HG02885 (cell line): ENCODE measurements at regions not wholly inside any gene's neighbourhood (a gene's known extent, or its start where the extent isn't known, plus 50 kb on each side); places are given as distances from the start of the nearest gene placed in this dataset.

Experiments
- ATAC-seq: cut with Tn5 transposase; IDR thresholded peaks from one replicate; pipeline ENCODE4 v1.9.1; 2021; ENCODE audit warnings: mild to moderate bottlenecking; ENCODE audit not compliant: unreplicated experiment, poor library complexity

GRCh38 chr2:145017149-145017548 lies 497.2 kb upstream of the ZEB2 start:
- ATAC-seq = no peak

GRCh38 chr2:145016711-145017110 lies 496.8 kb upstream of the ZEB2 start:
- no peak for ATAC-seq

- no peak for ATAC-seq
Observed at GRCh38 chr2:145015561-145015960, 495.6 kb upstream of the ZEB2 start.

- no peak for ATAC-seq
Observed at GRCh38 chr2:145012806-145013205, 492.9 kb upstream of the ZEB2 start.

- no peak for ATAC-seq
Observed at GRCh38 chr2:145012214-145012670, 492.3 kb upstream of the ZEB2 start.

- ATAC-seq = no peak
Observed at GRCh38 chr2:145010635-145011034, 490.7 kb upstream of the ZEB2 start.

GRCh38 chr2:145007960-145008263 lies 488.0 kb upstream of the ZEB2 start:
- ATAC-seq = no peak

GRCh38 chr2:145007093-145007959 lies 487.4 kb upstream of the ZEB2 start:
- ATAC-seq = no peak

- no peak for ATAC-seq
Observed at GRCh38 chr2:145002624-145003023, 482.7 kb upstream of the ZEB2 start.

- no peak for ATAC-seq
Observed at GRCh38 chr2:145000376-145000775, 480.5 kb upstream of the ZEB2 start.

GRCh38 chr2:144999936-145000335 lies 480.0 kb upstream of the ZEB2 start:
- no peak for ATAC-seq

GRCh38 chr2:144999071-144999875 lies 479.4 kb upstream of the ZEB2 start:
- no peak for ATAC-seq

- ATAC-seq = no peak
Observed at GRCh38 chr2:144998435-144998834, 478.5 kb upstream of the ZEB2 start.

GRCh38 chr2:144996225-144996795 lies 476.4 kb upstream of the ZEB2 start:
- ATAC-seq = no peak

GRCh38 chr2:144995482-144995881 lies 475.6 kb upstream of the ZEB2 start:
- ATAC-seq = no peak

GRCh38 chr2:144990661-144991060 lies 470.7 kb upstream of the ZEB2 start:
- no peak for ATAC-seq

- no peak for ATAC-seq
Observed at GRCh38 chr2:144989579-144990270, 469.8 kb upstream of the ZEB2 start.

GRCh38 chr2:144988591-144988990 lies 468.7 kb upstream of the ZEB2 start:
- ATAC-seq = no peak

- ATAC-seq = no peak
Observed at GRCh38 chr2:144986691-144987090, 466.8 kb upstream of the ZEB2 start.

- ATAC-seq = no peak
Observed at GRCh38 chr2:144984038-144984437, 464.1 kb upstream of the ZEB2 start.

- no peak for ATAC-seq
Observed at GRCh38 chr2:144983107-144983506, 463.2 kb upstream of the ZEB2 start.
